Renal cortex interstitium (tissue), 11 donors: ENCODE measurements at regions not wholly inside any gene's neighbourhood (a gene's known extent, or its start where the extent isn't known, plus 50 kb on each side); places are given as distances from the start of the nearest gene placed in this dataset.
"Not testable (repeated sequence)": the region's sequence is repeated elsewhere in the genome, so short reads cannot be mapped to it uniquely, and the experiment has no call there.

Source experiments
- DNase-seq, 11 donors: peaks; one replicate each; pipeline ENCODE4 v3.0.0-alpha.2; 2013; ENCODE audit warnings: low read depth in 9 of 11, low spot score in 4 of 11; ENCODE audit errors: extremely low read depth in 1 of 11

DNA sequence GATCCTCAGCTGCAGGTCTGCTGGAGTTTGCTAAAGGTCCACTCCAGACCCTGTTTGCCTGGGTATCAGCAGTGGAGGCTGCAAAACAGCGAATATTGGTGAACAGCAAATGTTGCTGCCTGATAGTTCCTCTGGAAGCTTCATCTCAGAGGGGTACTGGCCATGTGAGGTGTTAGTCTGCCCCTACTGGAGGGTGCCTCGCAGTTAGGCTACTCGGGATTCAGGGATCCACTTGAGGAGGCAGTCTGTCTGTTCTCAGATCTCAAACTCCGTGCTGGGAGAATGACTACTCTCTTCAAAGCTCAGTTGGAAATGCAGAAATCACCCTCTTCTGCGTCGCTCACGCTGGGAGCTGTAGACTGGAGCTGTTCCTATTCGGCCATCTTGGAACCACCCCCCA lies 362.7 kb downstream of the ACTR3B start:
- DNase-seq, result not testable (repeated sequence)

DNA sequence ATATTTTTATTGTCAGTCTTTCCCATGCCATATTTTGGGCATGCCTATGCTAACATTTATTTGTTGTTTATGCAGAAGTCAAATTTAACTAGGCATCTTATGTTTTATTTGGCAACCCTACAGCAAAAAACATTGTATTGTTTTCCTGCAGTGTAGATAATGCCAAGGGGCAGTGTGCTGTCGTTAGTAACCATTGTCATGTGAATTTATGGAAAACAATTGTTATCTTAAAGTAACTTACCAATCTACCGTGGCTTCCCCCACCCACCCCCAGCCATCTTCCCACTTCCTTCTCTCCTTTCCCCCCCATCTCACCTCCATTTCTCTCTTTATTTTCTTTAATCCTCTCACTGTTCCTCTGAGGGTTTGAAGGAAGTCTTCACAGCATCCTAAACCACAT lies 370.5 kb downstream of the ACTR3B start:
- no peak for DNase-seq

- DNase-seq, result no peak
Measured at GRCh38 chr7:153151766-153152165, 392.2 kb downstream of the ACTR3B start.

GRCh38 chr7:153152801-153153422 lies 393.4 kb downstream of the ACTR3B start:
- no peak for DNase-seq

GRCh38 chr7:153158149-153158548 lies 398.6 kb downstream of the ACTR3B start:
- no peak for DNase-seq

DNA sequence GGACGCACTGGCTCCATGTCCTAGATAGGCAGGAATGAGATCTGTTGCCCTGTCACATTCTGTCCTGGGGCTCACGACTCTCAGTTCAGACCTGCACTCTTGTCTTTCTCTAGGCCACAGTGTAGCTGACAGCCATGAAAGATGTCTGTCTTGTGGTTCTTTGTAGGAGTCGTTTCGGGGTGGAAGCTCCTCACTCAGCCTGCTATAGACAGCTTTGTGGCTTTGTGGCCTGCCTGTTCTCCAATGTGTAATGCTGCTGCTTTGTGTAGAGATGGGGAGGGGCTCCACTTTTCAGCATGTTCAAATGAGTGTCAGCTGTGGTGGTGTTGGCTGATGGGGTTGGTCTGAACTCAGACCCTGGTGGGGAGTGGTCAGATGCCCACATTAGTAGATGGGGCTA lies 410.7 kb downstream of the ACTR3B start:
- no peak for DNase-seq

GRCh38 chr7:153185936-153186335 lies 426.4 kb downstream of the ACTR3B start:
- DNase-seq, result no peak

- no peak for DNase-seq
Measured at GRCh38 chr7:153188161-153188560, 428.6 kb downstream of the ACTR3B start.

- no peak for DNase-seq
Measured at GRCh38 chr7:153188630-153189029, 429.1 kb downstream of the ACTR3B start.

GRCh38 chr7:153190452-153190851 lies 430.9 kb downstream of the ACTR3B start:
- peak in 1 of 11 donors; percentile 12 for DNase-seq

DNA sequence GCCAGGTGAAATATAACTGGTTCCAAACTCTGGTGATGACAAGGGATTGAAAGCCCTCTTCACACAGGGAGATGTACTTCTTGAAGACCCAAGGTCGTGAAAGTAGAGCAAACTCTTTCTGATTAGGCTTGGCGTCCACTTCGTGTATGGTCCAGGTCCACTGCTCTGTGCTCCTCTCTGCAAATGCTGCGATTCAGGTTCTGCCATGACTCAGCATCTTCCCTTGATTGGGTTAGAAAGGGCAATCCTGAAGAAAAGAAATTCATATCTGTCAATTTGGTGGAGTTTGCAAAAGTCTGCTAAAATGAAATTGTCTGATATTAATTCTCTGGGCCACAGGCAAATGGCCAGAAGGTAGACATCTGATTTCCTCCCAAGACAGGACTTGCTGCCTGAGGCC lies 431.4 kb downstream of the ACTR3B start:
- no peak for DNase-seq

DNA sequence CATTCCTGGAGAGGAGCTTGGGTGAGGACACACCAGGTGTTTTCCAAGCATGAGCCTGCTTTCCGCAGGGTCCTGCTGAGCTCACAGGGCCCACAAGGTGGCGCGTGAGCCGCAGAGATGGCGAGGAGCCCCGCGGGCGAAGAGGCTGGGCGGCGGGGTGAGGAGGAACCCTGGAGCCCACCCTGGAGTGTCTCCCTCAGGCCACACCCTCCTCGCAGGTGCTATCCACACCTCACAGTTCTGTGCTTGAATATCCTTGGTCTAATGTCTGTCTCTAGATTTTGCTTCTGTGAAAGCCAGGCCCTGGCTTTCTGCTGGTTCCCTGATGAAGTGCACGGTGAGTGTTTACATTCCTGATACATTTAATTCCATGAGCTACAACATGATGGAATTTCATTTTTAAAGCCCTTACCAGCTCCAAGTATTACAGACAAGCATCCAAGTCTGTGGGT lies 433.6 kb downstream of the ACTR3B start:
- peak in 8 of 11 donors; percentile 4 to 36 (median 17) for DNase-seq

DNA sequence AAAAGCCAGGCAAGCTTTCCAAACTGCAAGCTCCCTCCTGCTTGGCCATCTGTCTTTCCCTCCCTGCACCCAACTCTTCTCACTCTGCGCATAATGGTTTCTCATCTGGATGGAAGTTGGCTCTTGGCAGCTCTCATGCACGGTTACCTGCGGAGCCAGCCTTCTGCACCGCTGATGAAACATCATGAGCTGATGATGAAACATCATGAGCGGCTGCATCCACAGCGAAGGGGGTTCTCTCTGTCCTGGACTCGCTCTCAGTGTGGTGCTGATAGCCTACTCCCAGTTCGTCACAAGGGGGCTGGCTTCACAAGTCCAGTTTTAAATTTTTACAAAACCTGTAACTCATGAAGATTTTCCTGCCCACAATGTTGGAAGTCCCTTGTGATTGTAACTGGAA lies 457.5 kb downstream of the ACTR3B start:
- DNase-seq, result no peak

DNA sequence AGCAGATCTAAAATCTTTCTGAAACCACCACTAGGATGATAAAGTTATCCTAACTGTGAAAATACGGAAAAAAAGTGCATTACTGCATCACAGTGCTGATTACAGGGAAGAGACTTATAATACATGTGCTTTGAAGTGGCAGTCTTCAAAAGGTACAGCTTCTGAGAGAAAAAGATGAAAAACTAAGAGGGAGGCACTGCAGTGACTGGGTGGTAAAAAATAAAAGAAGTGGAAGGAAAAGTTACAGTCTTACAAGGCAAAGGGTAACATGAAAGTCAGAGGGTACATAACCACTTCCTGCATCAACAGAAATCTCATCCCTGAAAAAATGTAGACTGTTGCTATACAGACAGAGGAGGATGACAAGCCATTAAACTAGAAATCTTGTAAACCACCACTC lies 465.3 kb downstream of the ACTR3B start:
- DNase-seq, result peak in 3 of 11 donors; percentile 3 to 13 (median 6)

DNA sequence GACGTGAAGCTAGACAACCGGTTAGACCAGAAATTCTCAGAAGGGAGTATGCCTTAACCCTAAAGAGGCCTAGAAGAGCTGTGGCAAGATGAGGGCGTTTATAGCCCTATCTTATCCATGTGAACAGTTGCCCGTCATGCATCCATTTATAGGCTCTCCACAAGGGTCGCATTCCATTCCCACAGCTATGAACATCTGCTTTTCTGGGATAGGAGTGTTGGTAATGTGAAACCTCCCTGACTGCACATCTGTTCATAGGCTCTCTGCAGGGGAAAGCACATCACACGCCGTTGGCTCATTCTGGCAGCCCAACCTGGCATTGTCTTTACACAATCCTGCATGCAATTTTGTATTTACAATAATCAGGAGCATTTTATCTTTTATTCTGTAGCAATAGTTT lies 485.6 kb downstream of the ACTR3B start:
- DNase-seq, result not testable (repeated sequence)

DNA sequence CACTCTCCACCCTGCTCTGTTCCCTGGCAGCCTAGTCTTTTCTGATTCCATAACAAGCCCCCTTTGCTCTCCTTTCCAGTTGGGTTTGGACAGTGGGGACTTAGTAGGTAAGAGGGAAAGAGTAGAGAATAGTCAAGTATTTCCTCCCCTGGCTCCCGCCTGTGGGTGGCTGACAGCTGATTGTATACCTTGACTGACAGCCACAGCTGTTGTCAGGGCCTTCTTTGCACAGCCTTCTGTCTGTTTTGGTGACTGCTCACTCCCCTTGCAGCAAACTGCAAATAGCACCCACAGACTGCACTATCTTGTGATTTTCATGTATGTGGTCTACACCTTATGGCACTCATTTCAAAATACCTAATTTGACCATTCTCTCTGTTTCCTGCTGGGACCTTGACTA lies 486.3 kb downstream of the ACTR3B start:
- DNase-seq, result no peak

GRCh38 chr7:153247926-153248325 lies 488.4 kb downstream of the ACTR3B start:
- DNase-seq, result no peak

DNA sequence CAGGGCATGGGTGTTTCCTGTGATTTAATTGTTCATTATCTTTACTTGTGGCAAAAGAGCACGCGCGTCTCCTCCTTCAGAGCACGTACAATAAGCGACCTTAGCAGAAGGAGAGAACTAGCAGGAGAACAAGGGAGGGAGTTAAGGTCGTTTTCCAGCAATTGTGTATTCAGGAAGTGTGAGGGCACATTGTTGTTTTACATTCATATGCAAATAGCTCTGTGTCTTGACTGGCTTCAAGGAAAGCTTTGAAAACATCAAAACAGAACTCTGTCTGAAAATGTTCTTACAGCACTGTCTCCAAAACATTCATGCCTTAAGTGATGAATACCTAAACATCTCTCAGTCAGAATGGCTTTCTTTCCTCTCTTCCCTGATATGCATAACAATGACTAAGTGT lies 499.1 kb downstream of the ACTR3B start:
- DNase-seq, result no peak

DNA sequence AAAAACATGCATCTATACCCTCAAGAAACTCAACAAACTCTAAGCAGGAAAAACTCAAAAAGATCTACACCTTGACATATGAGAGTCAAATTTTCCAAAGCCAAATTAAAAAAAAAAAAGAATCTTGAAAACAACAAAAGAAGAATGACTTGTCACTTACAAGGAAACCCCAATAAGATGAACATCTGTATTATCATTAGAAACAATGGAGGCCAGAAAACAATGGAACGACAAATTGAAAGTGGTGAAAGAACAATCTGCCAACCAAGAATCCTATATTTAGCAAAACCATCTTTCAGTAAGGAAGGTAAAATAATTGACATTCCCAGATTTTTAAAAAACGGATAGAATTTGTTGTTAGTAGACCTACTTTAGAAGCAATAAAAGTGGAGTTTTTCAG lies 516.8 kb downstream of the ACTR3B start:
- no peak for DNase-seq

DNA sequence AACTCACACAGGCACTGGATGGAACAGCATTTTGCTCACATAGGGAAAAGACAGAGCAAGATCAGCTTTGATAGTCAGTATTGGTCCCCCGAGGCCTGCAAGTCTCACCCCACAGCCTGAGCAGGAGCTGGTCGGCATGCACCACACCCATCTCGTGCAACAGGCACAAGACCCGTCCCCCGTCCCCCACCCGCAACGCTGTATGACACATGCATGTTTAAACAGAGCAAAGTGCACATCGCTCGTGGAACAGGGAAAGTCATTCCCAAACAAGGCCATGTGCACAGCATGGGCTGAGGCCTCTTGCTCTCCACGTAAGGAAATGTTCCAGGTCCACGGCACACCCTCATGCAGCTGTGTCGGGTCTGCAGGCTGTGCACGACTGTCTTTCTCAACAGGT lies 527.2 kb downstream of the ACTR3B start:
- DNase-seq, result no peak

- DNase-seq, result no peak
Measured at GRCh38 chr7:153290066-153290465, 530.5 kb downstream of the ACTR3B start.

DNA sequence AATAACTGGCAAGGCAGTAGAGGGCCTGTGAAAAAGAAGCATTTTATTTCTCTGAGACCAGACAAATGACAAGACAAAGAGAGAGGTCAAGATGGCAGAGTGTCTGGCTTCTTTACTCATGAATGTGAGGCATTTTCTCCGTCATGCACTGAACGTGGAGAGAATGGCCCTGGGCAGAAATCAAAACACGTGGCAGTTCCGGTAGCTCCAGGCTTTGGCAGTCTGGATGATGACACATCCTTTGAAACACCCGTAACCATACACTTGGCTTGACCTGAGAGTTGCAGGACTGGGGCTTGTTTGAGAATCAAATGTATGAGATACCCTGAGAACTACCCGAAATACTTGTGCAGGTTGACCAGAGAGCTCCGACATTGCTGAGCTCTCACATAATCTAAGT lies 537.6 kb downstream of the ACTR3B start:
- no peak for DNase-seq
